ENCODE measurements at regions not wholly inside any gene's neighbourhood (a gene's known extent, or its start where the extent isn't known, plus 50 kb on each side); places are given as distances from the start of the nearest gene placed in this dataset.

DNA sequence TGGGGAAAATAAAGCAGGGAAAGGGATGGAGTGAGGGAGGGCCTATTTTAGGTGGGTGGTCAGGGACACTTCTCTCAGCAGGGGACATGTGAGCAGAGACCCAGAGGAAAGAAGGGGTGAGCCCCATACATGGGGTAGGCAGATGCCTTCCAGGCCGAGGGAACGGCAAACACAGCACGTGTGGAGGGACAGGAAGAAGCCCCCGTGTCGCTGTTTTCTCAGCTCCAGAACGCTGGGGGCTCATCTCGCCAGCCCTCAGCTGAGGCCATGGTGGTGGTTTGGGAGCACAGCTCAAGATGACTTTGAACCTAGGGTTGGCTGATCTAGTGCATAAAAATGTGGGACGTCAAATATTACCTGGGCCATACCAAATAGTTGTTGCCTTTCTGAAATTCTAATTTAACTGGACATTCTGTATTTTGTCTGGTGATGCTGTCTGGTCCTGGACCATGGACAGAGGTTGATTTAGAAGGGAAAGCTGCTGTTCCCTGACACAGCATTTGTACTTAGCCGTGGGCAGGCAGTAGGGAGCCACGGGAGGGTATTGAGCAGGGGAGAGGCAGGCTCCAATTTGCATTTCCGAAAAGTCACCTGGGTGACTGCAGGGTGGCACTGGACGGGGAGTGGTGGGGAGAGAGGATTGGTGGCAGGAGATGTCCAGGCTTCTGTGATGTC lies 53.1 kb upstream of the RUNX3 start:
- no peak for DNase-seq

DNA sequence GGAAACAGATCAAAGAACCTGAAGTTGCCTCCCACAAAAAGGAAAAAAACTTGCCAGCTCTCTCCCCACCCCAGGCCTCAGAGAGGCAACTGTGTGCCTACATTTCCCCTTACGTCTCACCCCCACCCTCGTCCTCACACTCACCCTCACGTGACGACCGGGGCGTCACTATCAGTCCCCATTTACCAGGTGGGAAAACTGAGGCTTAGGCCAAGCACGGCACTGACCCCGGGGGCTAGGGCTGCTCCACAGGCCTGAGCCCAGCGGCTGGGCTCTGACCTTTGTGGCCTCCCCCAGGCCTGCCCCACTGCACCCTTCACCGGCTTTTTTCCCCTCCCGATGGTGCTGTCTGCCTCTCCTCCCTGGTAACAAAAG lies 51.5 kb upstream of the RUNX3 start:
- DNase-seq: no peak

GRCh38 chr1:24980836-24981630 lies 51.0 kb upstream of the RUNX3 start:
- DNase-seq: no peak

All from NCI-H2081 (cell line).